Stimulated activated naive B cell treated with anti-CD40 and anti-IgM and Interleukin-4, amounts not matched to agents 10 μg/mL and 1 μg/mL and 100 μg/mL, for 72 hours (primary cell): ENCODE measurements at regions not wholly inside any gene's neighbourhood (a gene's known extent, or its start where the extent isn't known, plus 50 kb on each side); places are given as distances from the start of the nearest gene placed in this dataset.
A peak's percentile ranks its signal among the peaks of the same experiment; 100 is the strongest.
"Not testable (repeated sequence)": the region's sequence is repeated elsewhere in the genome, so short reads cannot be mapped to it uniquely, and the experiment has no call there.

ENCODE experiments used
- ATAC-seq, 2 donors: fragments of 150-1000 bp; cut with Tn5 transposase; replicated peaks; 2 replicates each; pipeline ENCODE4 v1.10.0; 2021; ENCODE audit warnings: moderate library complexity in 1 of 2
- DNase-seq: peaks from one replicate; pipeline ENCODE4 v3.0.0; 2021
- H3K27ac Mint-ChIP-seq: one replicate; pipeline ENCODE4 v1.8.0; 2022; ENCODE audit warnings: mild to moderate bottlenecking, mixed read lengths
- H3K27me3 Mint-ChIP-seq, 2 donors: one replicate each; pipeline ENCODE4 v1.8.0; 2022; ENCODE audit warnings: mixed read lengths in 2 of 2
- H3K36me3 Mint-ChIP-seq, 2 donors: one replicate each; pipeline ENCODE4 v1.8.0; 2022; ENCODE audit warnings: mixed read lengths in 2 of 2, mild to moderate bottlenecking in 1 of 2
- H3K4me1 Mint-ChIP-seq, 2 donors: one replicate each; pipeline ENCODE4 v1.8.0; 2022; ENCODE audit warnings: mixed read lengths in 2 of 2, mild to moderate bottlenecking in 1 of 2
- H3K4me3 Mint-ChIP-seq, 2 donors: one replicate each; pipeline ENCODE4 v1.8.0; 2022; ENCODE audit warnings: mild to moderate bottlenecking in 2 of 2, mixed read lengths in 2 of 2, moderate library complexity in 1 of 2
- H3K9me3 Mint-ChIP-seq, 2 donors: one replicate each; pipeline ENCODE4 v1.8.0; 2022; ENCODE audit warnings: mixed read lengths in 2 of 2, mild to moderate bottlenecking in 1 of 2

DNA sequence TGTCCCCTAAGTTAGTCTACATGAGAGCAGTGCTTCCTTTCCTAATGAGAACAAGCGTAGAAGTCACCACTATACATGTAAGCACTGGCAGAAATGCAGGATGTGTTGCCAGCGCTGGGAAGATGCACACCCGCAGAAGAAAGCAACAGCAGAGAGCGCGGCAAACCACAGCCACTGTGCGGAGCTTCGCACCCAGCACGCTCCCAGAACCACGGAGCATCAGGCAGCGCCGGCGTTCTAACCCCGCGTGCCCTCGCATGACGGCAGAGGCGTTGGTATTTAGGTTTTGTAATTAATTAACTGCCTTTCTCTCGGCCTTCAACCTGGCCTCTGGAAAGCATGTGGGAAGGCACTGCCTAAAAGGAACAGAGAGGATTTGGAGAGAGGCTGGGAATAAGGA, 69.1 kb downstream of the OLIG1 start:
- Mint-ChIP-seq H3K27ac (no peak overlapping the region), H3K27me3 (peaks cover 12 to 32% of the 10 kb centered on the region in 2 donors), H3K36me3 (no peaks in the 10 kb centered on the region), H3K4me3 (no peak overlapping the region), H3K9me3 (no peaks in the 10 kb centered on the region), H3K4me1 (peaks cover 0 to 4% of the 10 kb centered on the region in 2 donors)
- ATAC-seq (no peak), DNase-seq (no peak)

DNA sequence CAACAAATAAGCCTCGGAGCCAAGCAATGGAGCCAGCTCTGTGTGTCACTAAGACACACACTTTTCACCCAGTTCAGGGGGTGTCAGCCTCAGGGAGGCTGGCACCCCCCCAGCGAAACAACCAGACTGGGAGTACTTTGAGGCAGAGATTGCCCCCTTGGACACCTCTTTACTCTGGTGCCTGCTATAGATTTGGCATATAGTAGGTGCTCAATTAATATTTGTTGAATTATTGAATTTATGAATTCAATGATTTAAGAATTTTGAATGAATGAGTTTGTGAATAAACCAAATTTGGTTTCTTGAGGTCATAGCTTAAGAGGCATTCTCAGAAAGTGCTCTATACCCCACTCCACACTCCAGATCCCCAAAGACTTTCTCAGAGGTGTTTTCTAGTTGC, 70.3 kb downstream of the OLIG1 start:
- no peak for DNase-seq
- no peak for ATAC-seq
- no peaks in the 10 kb centered on the region for H3K9me3 Mint-ChIP-seq
- no peaks in the 10 kb centered on the region for H3K36me3 Mint-ChIP-seq
- H3K4me3 Mint-ChIP-seq = no peak overlapping the region
- H3K4me1 Mint-ChIP-seq = peaks cover 0 to 4% of the 10 kb centered on the region in 2 donors
- H3K27ac Mint-ChIP-seq = no peak overlapping the region
- H3K27me3 Mint-ChIP-seq = peaks cover 18 to 41% of the 10 kb centered on the region in 2 donors

DNA sequence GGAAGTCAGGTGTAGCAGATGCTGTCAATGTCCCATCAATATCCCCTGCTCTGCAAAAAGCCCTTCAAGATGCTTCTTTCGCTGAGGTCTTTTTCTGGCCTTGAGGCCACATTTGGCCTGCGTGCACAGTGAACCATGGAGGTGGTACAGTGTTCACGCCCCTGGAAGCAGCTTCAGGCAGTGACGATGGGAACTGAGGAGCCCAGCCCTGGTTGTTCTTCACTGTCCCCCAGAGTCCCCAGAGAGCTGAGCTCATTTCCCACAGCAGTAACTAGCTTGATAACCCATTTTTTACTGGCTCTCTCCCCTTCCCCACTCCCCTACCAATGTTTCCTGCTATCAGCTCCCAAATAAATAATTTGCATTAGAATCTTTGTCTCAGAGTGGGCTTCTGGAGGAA, 76.5 kb downstream of the OLIG1 start:
- no peaks in the 10 kb centered on the region for H3K36me3 Mint-ChIP-seq
- DNase-seq (no peak), ATAC-seq (no peak)
- peaks cover 43 to 60% of the 10 kb centered on the region in 2 donors for H3K27me3 Mint-ChIP-seq
- peaks cover 0 to 4% of the 10 kb centered on the region in 2 donors for H3K4me1 Mint-ChIP-seq
- H3K4me3 Mint-ChIP-seq = no peak overlapping the region
- no peak overlapping the region for H3K27ac Mint-ChIP-seq
- H3K9me3 Mint-ChIP-seq = no peaks in the 10 kb centered on the region

DNA sequence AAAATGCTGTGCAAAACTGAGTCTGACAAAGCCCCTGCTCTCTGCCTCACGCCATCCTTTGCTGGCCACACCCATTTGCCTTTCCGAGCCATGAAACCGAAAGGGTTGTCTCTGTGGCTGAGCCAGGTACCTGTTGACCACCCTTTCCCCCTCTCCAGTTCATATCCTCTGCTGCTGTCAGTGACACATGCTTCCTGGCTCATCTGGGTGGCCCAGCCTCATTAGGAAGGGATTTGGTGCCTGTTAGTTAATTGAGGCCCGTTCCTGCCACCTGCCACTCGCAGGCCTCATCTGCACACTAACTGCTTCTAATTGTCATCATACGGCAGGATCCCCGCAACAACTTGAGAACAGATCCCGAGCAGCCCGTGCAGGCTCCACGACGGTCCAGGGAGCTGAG, 79.2 kb downstream of the OLIG1 start:
- DNase-seq (no peak), ATAC-seq (no peak)
- Mint-ChIP-seq H3K4me1 (peaks cover 7 to 10% of the 10 kb centered on the region in 2 donors), H3K27me3 (peaks cover 65 to 67% of the 10 kb centered on the region in 2 donors), H3K9me3 (no peaks in the 10 kb centered on the region), H3K27ac (no peak overlapping the region), H3K36me3 (no peaks in the 10 kb centered on the region), H3K4me3 (no peak overlapping the region)

DNA sequence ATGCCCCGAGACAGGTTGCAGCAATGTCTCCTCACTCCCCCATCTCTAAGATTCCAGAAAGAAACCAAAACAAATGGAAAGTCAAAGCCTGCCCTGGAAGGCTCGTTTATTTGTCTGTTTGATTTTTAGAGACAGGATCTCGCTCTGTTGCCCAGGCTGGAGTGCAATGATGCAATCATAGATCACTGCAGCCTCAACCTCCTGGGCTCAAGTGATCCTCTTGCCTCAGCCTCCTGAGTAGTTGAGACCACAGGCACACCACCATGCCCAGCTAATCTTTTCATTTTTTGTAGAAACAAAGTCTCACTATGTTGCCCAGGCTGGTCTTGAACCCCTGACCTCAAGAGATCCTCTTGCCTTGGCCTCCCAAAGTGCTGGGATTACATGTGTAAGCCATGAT, 78.8 kb upstream of the IFNAR2 start:
- H3K36me3 Mint-ChIP-seq, H3K9me3 Mint-ChIP-seq, H3K4me3 Mint-ChIP-seq, ATAC-seq, H3K27ac Mint-ChIP-seq, H3K4me1 Mint-ChIP-seq, DNase-seq: not testable (repeated sequence)
- peaks cover 58 to 62% of the 10 kb centered on the region in 2 donors for H3K27me3 Mint-ChIP-seq

DNA sequence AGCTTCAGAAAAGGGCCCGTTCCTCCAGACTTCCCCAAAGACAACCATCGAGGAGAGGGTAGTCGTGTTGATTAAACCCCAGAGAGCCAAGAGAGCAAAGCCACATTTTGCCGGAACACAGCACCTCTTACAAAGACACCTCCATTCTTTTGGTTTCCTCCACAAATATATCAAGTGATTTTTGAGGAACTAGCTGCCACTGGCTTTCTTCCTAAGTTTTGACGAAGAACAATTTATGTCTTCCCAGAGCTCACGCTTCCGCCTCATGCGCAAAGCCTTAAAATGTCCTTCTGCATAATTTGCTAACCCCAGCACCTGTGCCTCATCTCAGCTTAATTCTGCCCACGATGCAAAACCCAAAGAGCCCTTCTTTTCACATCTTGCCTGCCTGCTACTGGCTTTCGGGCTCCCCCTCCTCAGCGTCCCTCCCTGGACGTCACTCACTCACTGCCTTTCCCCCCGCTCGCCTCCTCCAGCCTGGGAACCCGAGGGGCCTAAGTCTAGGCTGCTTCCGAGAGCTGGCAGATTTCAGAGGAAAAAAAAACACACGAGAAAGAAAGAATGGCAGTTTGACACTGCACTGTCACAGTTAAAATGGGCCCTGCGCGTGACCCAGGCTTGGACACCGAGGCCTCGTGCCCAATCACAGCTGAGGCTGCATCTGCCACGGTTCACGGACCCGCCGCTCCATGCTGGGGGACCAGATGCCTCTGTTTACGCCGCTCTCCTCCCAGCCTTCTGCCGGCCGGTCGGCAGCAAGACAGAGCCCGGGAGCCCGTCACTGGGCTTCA, 77.6 kb upstream of the IFNAR2 start:
- peaks cover 7 to 10% of the 10 kb centered on the region in 2 donors for H3K4me1 Mint-ChIP-seq
- DNase-seq (no peak), ATAC-seq (no peak)
- no peaks in the 10 kb centered on the region for H3K36me3 Mint-ChIP-seq
- H3K9me3 Mint-ChIP-seq = no peaks in the 10 kb centered on the region
- no peak overlapping the region for H3K4me3 Mint-ChIP-seq
- peaks cover 52 to 55% of the 10 kb centered on the region in 2 donors for H3K27me3 Mint-ChIP-seq
- no peak overlapping the region for H3K27ac Mint-ChIP-seq

DNA sequence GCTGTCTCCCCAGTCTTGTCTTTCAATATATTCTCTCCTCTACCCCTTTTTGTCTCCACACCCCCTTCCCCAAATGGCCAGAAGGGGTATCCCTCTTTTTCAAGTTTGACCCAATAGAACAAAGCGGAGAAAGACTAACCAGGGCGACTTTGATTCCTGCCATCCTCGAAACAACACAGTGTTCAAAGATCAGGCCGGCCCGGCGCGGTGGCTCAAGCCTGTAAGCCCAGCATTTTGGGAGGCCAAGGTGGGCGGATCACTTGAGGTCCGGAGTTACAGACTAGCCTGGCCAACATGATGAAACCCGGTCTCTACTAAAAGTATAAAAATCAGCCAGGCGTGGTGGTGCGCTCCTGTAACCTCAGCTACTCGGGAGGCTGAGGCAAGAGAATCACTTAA, 77.0 kb upstream of the IFNAR2 start:
- Mint-ChIP-seq H3K9me3 (no peaks in the 10 kb centered on the region), H3K27ac (no peak overlapping the region), H3K4me1 (peaks cover 7 to 10% of the 10 kb centered on the region in 2 donors), H3K4me3 (no peak overlapping the region), H3K27me3 (peaks cover 57 to 58% of the 10 kb centered on the region in 2 donors), H3K36me3 (no peaks in the 10 kb centered on the region)
- no peak for ATAC-seq
- DNase-seq = no peak

- Mint-ChIP-seq H3K27ac (peak overlapping the region; percentile 16), H3K4me3 (no peak overlapping the region), H3K4me1 (peaks cover 7 to 10% of the 10 kb centered on the region in 2 donors), H3K36me3 (no peaks in the 10 kb centered on the region), H3K9me3 (peaks cover 9 to 11% of the 10 kb centered on the region in 2 donors), H3K27me3 (peaks cover 66 to 72% of the 10 kb centered on the region in 2 donors)
- no peak for DNase-seq
- no peak for ATAC-seq
Measured at GRCh38 chr21:33155005-33155404, 74.7 kb upstream of the IFNAR2 start.

GRCh38 chr21:33155422-33155821, 74.3 kb upstream of the IFNAR2 start:
- H3K27me3 Mint-ChIP-seq = peaks cover 65 to 73% of the 10 kb centered on the region in 2 donors
- peaks cover 9 to 11% of the 10 kb centered on the region in 2 donors for H3K9me3 Mint-ChIP-seq
- H3K4me1 Mint-ChIP-seq = peaks cover 7 to 10% of the 10 kb centered on the region in 2 donors
- H3K27ac Mint-ChIP-seq = no peak overlapping the region
- DNase-seq = no peak
- H3K36me3 Mint-ChIP-seq = no peaks in the 10 kb centered on the region
- no peak overlapping the region for H3K4me3 Mint-ChIP-seq
- ATAC-seq = no peak

DNA sequence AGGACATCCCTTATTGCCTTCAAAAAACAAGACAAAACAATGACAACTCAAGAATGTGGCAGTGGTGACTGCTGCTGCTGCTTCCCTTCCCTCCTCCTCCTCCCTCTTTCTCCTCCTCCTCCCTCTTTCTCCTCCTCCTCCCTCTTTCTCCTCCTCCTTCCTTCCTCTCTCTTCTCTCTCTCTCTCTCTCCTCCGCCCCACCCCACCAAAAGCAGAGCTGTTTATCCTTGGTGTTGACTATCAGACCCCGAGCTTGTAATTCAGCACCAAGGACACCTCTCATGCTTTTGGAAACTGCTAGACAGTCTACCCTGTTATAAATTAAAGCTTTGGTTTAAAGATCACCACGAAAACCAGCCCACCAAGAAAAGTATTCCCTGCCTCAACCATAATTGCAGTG, 72.4 kb upstream of the IFNAR2 start:
- no peak for DNase-seq
- Mint-ChIP-seq H3K4me3 (no peak overlapping the region), H3K27ac (no peak overlapping the region), H3K36me3 (no peaks in the 10 kb centered on the region), H3K9me3 (peaks cover 9 to 11% of the 10 kb centered on the region in 2 donors), H3K27me3 (peaks cover 59 to 64% of the 10 kb centered on the region in 2 donors), H3K4me1 (peaks cover 2 to 5% of the 10 kb centered on the region in 2 donors)
- ATAC-seq = no peak

DNA sequence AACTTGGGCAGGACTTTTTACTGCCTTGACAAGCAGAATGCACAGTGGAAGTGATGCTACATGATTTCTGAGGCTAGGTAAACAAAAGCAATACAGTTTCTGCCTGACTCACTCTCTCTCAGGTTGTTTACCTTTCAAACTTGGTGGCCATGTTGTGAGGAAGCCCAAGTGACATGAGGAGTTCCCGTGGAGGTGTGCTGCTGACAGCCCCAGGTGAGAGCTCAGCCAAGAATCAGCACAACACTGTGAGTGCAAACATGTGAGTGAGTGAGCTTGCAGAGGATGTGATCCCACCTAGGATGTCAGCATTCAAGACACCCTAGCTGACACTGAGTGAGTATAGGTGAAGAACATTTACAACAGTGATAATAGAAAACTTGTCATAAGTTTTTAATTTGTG, 71.1 kb upstream of the IFNAR2 start:
- Mint-ChIP-seq H3K9me3 (peaks cover 9 to 11% of the 10 kb centered on the region in 2 donors), H3K27me3 (peaks cover 46 to 51% of the 10 kb centered on the region in 2 donors), H3K27ac (no peak overlapping the region), H3K4me1 (no peaks in the 10 kb centered on the region), H3K36me3 (no peaks in the 10 kb centered on the region), H3K4me3 (no peak overlapping the region)
- no peak for ATAC-seq
- DNase-seq = no peak

DNA sequence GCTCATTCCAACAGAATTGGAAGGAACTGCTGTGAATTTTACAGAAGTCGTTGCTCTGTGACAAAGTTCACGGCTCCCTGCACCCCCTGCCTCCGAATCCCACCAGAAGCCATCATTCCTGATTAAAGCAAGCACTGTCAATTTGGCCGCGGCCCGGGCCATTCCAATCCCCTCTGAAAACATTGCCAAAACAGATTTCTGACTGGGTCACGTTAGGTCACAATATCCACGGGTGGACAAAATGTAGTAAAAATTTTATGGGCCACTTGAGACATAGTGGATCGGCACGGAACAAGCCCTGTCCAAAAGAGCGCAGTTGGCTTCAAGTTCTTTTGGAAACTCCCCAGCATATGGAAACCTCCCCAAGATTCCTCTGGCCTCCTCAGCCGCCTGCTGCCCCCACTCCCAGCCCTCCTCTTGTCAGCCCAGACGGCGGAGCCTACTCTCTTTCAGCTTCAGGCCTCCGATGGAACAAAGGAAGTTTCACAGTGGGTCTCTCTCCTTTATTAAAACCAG, 67.2 kb upstream of the IFNAR2 start:
- no peak for ATAC-seq
- H3K4me1 Mint-ChIP-seq = no peaks in the 10 kb centered on the region
- H3K36me3 Mint-ChIP-seq = peaks cover 0 to 3% of the 10 kb centered on the region in 2 donors
- H3K27me3 Mint-ChIP-seq = peaks cover 54 to 58% of the 10 kb centered on the region in 2 donors
- no peak for DNase-seq
- H3K27ac Mint-ChIP-seq = no peak overlapping the region
- no peak overlapping the region for H3K4me3 Mint-ChIP-seq
- peaks cover 11% of the 10 kb centered on the region in 2 donors for H3K9me3 Mint-ChIP-seq

- peaks cover 9 to 12% of the 10 kb centered on the region in 2 donors for H3K4me1 Mint-ChIP-seq
- H3K4me3 Mint-ChIP-seq = no peak overlapping the region
- H3K27ac Mint-ChIP-seq = no peak overlapping the region
- H3K9me3 Mint-ChIP-seq = peaks cover 6 to 8% of the 10 kb centered on the region in 2 donors
- ATAC-seq (no peak), DNase-seq (no peak)
- H3K36me3 Mint-ChIP-seq = peaks cover 0 to 3% of the 10 kb centered on the region in 2 donors
- H3K27me3 Mint-ChIP-seq = peaks cover 48 to 65% of the 10 kb centered on the region in 2 donors
Measured at GRCh38 chr21:33168886-33169285, 60.9 kb upstream of the IFNAR2 start.

GRCh38 chr21:33169359-33169758, 60.4 kb upstream of the IFNAR2 start:
- ATAC-seq = peak; percentile 69 to 78
- H3K36me3 Mint-ChIP-seq = peaks cover 0 to 3% of the 10 kb centered on the region in 2 donors
- no peak overlapping the region for H3K4me3 Mint-ChIP-seq
- H3K27me3 Mint-ChIP-seq = peaks cover 47 to 62% of the 10 kb centered on the region in 2 donors
- H3K4me1 Mint-ChIP-seq = peaks cover 9 to 12% of the 10 kb centered on the region in 2 donors
- DNase-seq = no peak
- H3K9me3 Mint-ChIP-seq = peaks cover 6 to 8% of the 10 kb centered on the region in 2 donors
- H3K27ac Mint-ChIP-seq = no peak overlapping the region

- H3K9me3 Mint-ChIP-seq = peaks cover 6 to 7% of the 10 kb centered on the region in 2 donors
- ATAC-seq = no peak
- peaks cover 9 to 12% of the 10 kb centered on the region in 2 donors for H3K4me1 Mint-ChIP-seq
- peaks cover 0 to 2% of the 10 kb centered on the region in 2 donors for H3K36me3 Mint-ChIP-seq
- peaks cover 37 to 60% of the 10 kb centered on the region in 2 donors for H3K27me3 Mint-ChIP-seq
- DNase-seq = no peak
- H3K4me3 Mint-ChIP-seq = no peak overlapping the region
- no peak overlapping the region for H3K27ac Mint-ChIP-seq
Measured at GRCh38 chr21:33171616-33172169, 58.0 kb upstream of the IFNAR2 start.
